Osteoblast (primary cell): ENCODE measurements at regions not wholly inside any gene's neighbourhood (a gene's known extent, or its start where the extent isn't known, plus 50 kb on each side); places are given as distances from the start of the nearest gene placed in this dataset.

Source experiments
- DNase-seq: peaks from one replicate; pipeline ENCODE4 v3.0.0; 2011; ENCODE audit warnings: low spot score, mixed read lengths; ENCODE audit not compliant: insufficient read length; ENCODE audit errors: missing footprints
- H2AFZ ChIP-seq: 2 replicates; pipeline ENCODE4 v1.6.0; 2011; ENCODE audit warnings: mild to moderate bottlenecking, low read length
- H3K27ac ChIP-seq: 2 replicates; pipeline ENCODE4 v1.5.1; 2011; ENCODE audit warnings: mild to moderate bottlenecking, low read depth, low read length, moderate library complexity
- H3K27me3 ChIP-seq: 2 replicates; pipeline ENCODE4 v1.6.0; 2012; ENCODE audit warnings: mild to moderate bottlenecking, control low read depth, inconsistent platforms, low read length, moderate library complexity; ENCODE audit not compliant: insufficient read depth
- H3K36me3 ChIP-seq: 2 replicates; pipeline ENCODE4 v1.5.1; 2011; ENCODE audit warnings: mild to moderate bottlenecking, low read length, control low read depth, moderate library complexity; ENCODE audit not compliant: insufficient read depth
- H3K4me1 ChIP-seq: 2 replicates; pipeline ENCODE4 v1.5.1; 2011; ENCODE audit warnings: mild to moderate bottlenecking, low read length, control low read depth, moderate library complexity; ENCODE audit not compliant: insufficient read depth
- H3K4me2 ChIP-seq: 2 replicates; pipeline ENCODE4 v1.6.0; 2011; ENCODE audit warnings: mild to moderate bottlenecking, low read length; ENCODE audit not compliant: insufficient read depth
- H3K4me3 ChIP-seq: fragments of 200-600 bp; sonication (generic); 3 replicates; pipeline ENCODE4 v1.5.1; 2012; ENCODE audit warnings: mild to moderate bottlenecking, low read length, inconsistent platforms; ENCODE audit not compliant: insufficient read depth
- H3K79me2 ChIP-seq: 2 replicates; pipeline ENCODE4 v1.6.0; 2012; ENCODE audit warnings: mild to moderate bottlenecking, low read length, control low read depth, inconsistent platforms; ENCODE audit not compliant: insufficient read depth
- H3K9me3 ChIP-seq: 2 replicates; pipeline ENCODE4 v1.5.1; 2011; ENCODE audit warnings: low read depth, low read length, control low read depth
- H4K20me1 ChIP-seq: 2 replicates; pipeline ENCODE4 v1.6.0; 2012; ENCODE audit warnings: mild to moderate bottlenecking, low read length, control low read depth; ENCODE audit not compliant: insufficient read depth
- TF ChIP-seq, protein P1 (sequence below): IDR thresholded peaks from 2 replicates; pipeline ENCODE4 v1.5.1; 2011; ENCODE audit warnings: mild to moderate bottlenecking, low read depth, low read length, moderate library complexity; ENCODE audit errors: extremely low read depth

DNA sequence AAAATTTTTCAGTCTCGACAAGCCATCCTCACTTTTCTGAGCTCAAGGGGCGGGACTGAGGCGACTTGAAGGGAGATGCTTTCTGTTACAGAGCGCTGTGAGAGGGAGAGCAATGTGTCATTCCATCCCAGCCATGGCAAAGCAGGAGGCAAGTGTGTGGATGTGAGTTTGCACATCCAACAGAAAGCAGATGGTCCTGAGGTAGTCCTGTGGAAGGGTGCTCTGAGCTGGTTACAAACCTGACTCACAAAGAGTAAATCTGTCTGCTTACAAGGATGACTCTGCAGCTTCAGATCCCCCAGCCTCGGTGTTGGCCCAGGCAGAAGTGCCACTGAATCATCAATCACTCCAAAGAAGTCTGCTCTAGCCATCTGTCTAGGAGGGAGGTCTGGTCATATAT lies 482.0 kb upstream of the DCC start:
- Histone ChIP-seq H3K9me3 (no peaks in the 10 kb centered on the region), H3K36me3 (no peaks in the 10 kb centered on the region), H3K4me3 (no peak overlapping the region), H3K4me1 (no peaks in the 10 kb centered on the region), H3K79me2 (no peaks in the 10 kb centered on the region), H2AFZ (no peak overlapping the region), H3K4me2 (no peak overlapping the region), H3K27ac (no peak overlapping the region), H3K27me3 (no peaks in the 10 kb centered on the region), H4K20me1 (no peaks in the 10 kb centered on the region)
- no peak for DNase-seq
- TF ChIP-seq, protein P1, sequence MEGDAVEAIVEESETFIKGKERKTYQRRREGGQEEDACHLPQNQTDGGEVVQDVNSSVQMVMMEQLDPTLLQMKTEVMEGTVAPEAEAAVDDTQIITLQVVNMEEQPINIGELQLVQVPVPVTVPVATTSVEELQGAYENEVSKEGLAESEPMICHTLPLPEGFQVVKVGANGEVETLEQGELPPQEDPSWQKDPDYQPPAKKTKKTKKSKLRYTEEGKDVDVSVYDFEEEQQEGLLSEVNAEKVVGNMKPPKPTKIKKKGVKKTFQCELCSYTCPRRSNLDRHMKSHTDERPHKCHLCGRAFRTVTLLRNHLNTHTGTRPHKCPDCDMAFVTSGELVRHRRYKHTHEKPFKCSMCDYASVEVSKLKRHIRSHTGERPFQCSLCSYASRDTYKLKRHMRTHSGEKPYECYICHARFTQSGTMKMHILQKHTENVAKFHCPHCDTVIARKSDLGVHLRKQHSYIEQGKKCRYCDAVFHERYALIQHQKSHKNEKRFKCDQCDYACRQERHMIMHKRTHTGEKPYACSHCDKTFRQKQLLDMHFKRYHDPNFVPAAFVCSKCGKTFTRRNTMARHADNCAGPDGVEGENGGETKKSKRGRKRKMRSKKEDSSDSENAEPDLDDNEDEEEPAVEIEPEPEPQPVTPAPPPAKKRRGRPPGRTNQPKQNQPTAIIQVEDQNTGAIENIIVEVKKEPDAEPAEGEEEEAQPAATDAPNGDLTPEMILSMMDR, result no peak

DNA sequence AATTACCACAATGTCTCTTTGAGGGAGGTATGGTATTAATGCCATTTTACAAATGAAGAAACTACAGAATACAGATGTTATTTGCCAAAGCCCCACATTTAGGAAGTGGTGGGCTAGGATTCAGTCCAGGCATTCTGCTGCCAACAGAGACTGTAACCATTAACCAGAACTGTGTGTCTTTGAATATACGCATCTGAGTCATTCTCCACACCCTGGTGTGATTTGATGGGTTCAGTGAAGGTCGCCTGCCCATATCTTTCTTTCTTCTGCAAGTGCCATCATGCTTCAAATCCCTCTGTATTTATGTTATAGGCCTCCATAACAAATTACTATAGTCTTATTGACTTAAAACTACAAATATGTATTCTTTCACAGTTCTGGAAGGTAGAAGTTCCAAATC lies 479.0 kb upstream of the DCC start:
- no peaks in the 10 kb centered on the region for H4K20me1 ChIP-seq
- no peaks in the 10 kb centered on the region for H3K4me1 ChIP-seq
- H3K79me2 ChIP-seq, result no peaks in the 10 kb centered on the region
- TF ChIP-seq, protein P1, result no peak
- no peak for DNase-seq
- no peaks in the 10 kb centered on the region for H3K36me3 ChIP-seq
- no peak overlapping the region for H3K4me3 ChIP-seq
- H3K4me2 ChIP-seq, result no peak overlapping the region
- H3K9me3 ChIP-seq, result no peaks in the 10 kb centered on the region
- no peak overlapping the region for H3K27ac ChIP-seq
- H2AFZ ChIP-seq, result no peak overlapping the region
- H3K27me3 ChIP-seq, result no peaks in the 10 kb centered on the region

DNA sequence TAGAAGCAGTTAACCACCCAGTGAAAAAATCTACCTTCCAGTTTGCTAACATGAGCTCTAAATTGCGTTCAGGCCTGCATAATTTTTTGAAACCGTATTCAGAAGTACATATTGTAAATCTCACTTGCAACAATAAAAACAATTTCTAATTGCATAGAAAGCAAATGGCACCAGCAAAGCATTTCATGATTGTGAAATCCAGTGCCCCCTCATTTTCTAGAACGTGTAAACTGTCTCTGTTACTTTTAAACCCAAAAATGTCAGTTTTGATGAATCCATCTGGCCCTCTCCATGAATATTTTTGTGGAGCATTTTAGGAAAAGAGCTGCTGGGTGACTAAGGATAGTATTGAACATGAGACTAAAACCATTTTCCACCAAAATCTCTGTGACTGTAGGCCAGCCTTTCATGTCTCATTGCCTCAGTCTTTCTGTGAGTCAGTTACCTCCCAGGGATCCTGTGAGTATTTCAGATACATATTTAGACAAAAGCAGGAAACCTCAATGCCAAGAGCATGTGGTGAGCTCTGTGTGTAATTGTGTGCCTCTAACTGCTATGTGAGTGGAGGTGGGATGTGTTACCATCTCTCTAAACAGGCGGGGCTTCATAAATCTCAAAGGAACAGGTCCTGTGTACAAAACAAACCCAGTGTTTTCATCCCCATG lies 477.8 kb upstream of the DCC start:
- H3K27me3 ChIP-seq, result no peaks in the 10 kb centered on the region
- no peak overlapping the region for H3K4me2 ChIP-seq
- H3K36me3 ChIP-seq, result no peaks in the 10 kb centered on the region
- H3K9me3 ChIP-seq, result no peaks in the 10 kb centered on the region
- no peaks in the 10 kb centered on the region for H4K20me1 ChIP-seq
- H3K79me2 ChIP-seq, result no peaks in the 10 kb centered on the region
- H2AFZ ChIP-seq, result no peak overlapping the region
- H3K4me1 ChIP-seq, result no peaks in the 10 kb centered on the region
- no peak overlapping the region for H3K27ac ChIP-seq
- DNase-seq, result no peak
- no peak overlapping the region for H3K4me3 ChIP-seq
- TF ChIP-seq, protein P1, result no peak

DNA sequence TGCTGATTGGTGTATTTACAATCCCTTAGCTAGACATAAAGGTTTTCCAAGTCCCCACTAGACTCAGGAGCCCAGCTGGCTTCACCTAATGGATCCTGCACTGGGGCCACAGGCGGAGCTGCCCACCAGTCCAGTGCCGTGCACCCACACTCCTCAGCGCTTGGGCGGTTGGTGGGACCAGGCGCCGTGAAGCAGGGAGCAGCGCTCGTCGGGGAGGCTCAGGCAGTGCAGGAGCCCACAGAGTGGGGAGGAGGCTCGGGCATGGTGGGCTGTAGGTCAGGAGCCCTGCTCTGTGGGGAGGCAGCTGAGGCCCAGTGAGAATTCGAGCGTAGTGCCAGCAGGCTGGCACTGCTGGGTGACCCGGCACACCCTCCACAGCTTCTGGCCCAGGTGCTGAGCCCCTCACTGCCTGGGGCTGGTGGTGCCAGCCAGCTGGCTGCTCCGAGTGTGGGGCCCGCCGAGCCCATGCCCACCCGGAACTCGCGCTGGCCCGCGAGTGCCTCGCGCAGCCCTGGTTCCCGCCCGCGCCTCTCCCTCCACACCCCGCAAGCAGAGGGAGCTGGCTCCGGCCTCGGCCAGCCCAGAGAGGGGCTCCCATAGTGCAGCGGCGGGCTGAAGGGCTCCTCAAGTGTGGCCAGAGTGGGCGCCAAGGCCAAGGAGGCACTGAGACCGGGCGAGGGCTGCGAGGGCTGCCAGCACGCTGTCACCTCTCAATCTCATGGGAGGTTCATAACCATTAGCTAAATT lies 475.6 kb upstream of the DCC start:
- Histone ChIP-seq H3K4me2 (no peak overlapping the region), H3K9me3 (no peaks in the 10 kb centered on the region), H3K4me3 (no peak overlapping the region), H4K20me1 (no peaks in the 10 kb centered on the region), H3K4me1 (no peaks in the 10 kb centered on the region), H3K27me3 (no peaks in the 10 kb centered on the region), H3K27ac (no peak overlapping the region), H2AFZ (no peak overlapping the region), H3K36me3 (no peaks in the 10 kb centered on the region), H3K79me2 (no peaks in the 10 kb centered on the region)
- TF ChIP-seq, protein P1, result no peak
- DNase-seq, result no peak
